Heart left ventricle (tissue), 16 donors: ENCODE measurements at regions not wholly inside any gene's neighbourhood (a gene's known extent, or its start where the extent isn't known, plus 50 kb on each side); places are given as distances from the start of the nearest gene placed in this dataset.
A peak's percentile ranks its signal among the peaks of the same experiment; 100 is the strongest.

Experiments
- ATAC-seq, 4 donors: fragments of 200-7000 bp; cut with Tn5 transposase; one replicate each; pipeline ENCODE4 v1.9.1; 2020 to 2022; ENCODE audit warnings: moderate library complexity in 4 of 4, mild to moderate bottlenecking in 3 of 4, moderate number of reproducible peaks in 1 of 4
- DNase-seq, 5 donors: peaks; one replicate each; pipeline ENCODE4 v3.0.0-alpha.2; 2020
- H3K27ac ChIP-seq, 12 donors: fragments of 200-600 bp; sonication (generic) in 4 of 12; one replicate each; pipeline versions ENCODE4 v1.5.0 to v1.8.0; 2016 to 2022; ENCODE audit warnings: mild to moderate bottlenecking in 2 of 12
- H3K27me3 ChIP-seq, 9 donors: fragments of 200-600 bp; sonication (generic) in 2 of 9; one replicate each; pipeline versions ENCODE4 v1.5.1 to v1.8.0; 2016 to 2022; ENCODE audit warnings: mild to moderate bottlenecking in 3 of 9
- H3K36me3 ChIP-seq, 9 donors: fragments of 200-600 bp; sonication (generic) in 2 of 9; one replicate each; pipeline versions ENCODE4 v1.5.0 to v1.8.0; 2018 to 2022; ENCODE audit warnings: mild to moderate bottlenecking in 2 of 9
- H3K4me1 ChIP-seq, 12 donors: fragments of 200-600 bp; sonication (generic) in 4 of 12; one replicate each; pipeline versions ENCODE4 v1.5.0 to v1.8.0; 2016 to 2022; ENCODE audit warnings: mild to moderate bottlenecking in 3 of 12
- H3K4me3 ChIP-seq, 12 donors: fragments of 200-600 bp; sonication (generic) in 4 of 12; one replicate each; pipeline versions ENCODE4 v1.5.0 to v1.8.0; 2017 to 2022; ENCODE audit warnings: mild to moderate bottlenecking in 9 of 12, moderate library complexity in 4 of 12
- H3K9me3 ChIP-seq, 12 donors: fragments of 200-600 bp; sonication (generic) in 4 of 12; one replicate each; pipeline versions ENCODE4 v1.5.0 to v1.8.0; 2016 to 2022; ENCODE audit warnings: mild to moderate bottlenecking in 1 of 12
- POLR2A ChIP-seq, 2 donors: fragments of 450-650 bp; IDR thresholded peaks; one replicate each; pipeline ENCODE4 v1.6.1; 2017; ENCODE audit warnings: antibody characterized with exemption in 2 of 2, mild to moderate bottlenecking in 2 of 2, moderate library complexity in 2 of 2
- WGBS, 4 donors: extraction: QIAGEN DNeasy Blood & Tissue Kit in 2 of 4; methylation state at CpG; one replicate each; pipeline versions ENCODE4 v1.1.5 to v1.1.7; 2013 to 2018; 5-methylcytosine and 5-hydroxymethylcytosine counted together
- intact Hi-C, 10 donors: fragments of 100-400 bp; cut with DNase I; formaldehyde crosslinking; loops; one replicate each; pipeline versions ENCODE4 v1.11.1 to v1.14.2; 2022
- TF ChIP-seq, protein P1 (sequence below), 12 donors: fragments of 200-600 bp; sonication (generic) in 4 of 12; IDR thresholded peaks; one replicate each; pipeline versions ENCODE4 v1.5.0 to v1.8.0; 2018 to 2022; ENCODE audit warnings: antibody characterized with exemption in 12 of 12, mild to moderate bottlenecking in 5 of 12
- donor health status: ischemic (EF 13 %, LVEDD 7.1; RV severe dilation, severe dysfunction).
- donor health status: healthy with polysubstance abuse.
- donor health status: DM: no; HTN: yes; CAD: no.
- donor health status: DM: no; HTN: no; CAD: no.
- donor health status: ischemic (EF 25% LVEDD 6.9; RV normal size, moderate dysfunction).
- donor health status: ischemic (EF 25% LVEDD 5.7; RV mildly dilated, moderate dysfunction).
- donor health status: healthy.
- donor health status: DM: yes; HTN: yes; CAD: no.
- donor health status: ischemic (EF 35%, LVEDD 5.7; RV mildly dilated, moderate dysfunction).
- donor health status: nonischemic (EF 11% LVEDD 7.7; RV severe dilation, severe dysfunction).
- donor health status: DM: yes; HTN: yes; CAD: no.
- donor health status: PGD.
- donor health status: ischemic (EF 29% LVEDD 5.4; RV normal size, mild dysfunction).
- donor health status: nonischemic (EF 23%, LVEDD 6.1; RV moderate dilation, normal function).

GRCh38 chr6:56718236-56718635, 75.5 kb upstream of the DST start:
- H3K36me3 ChIP-seq: no peaks in the 10 kb centered on the region
- H3K27ac ChIP-seq: no peak overlapping the region
- TF ChIP-seq POLR2A (IDR thresholded peaks at IDR 0.05): no peak
- TF ChIP-seq, protein P1, sequence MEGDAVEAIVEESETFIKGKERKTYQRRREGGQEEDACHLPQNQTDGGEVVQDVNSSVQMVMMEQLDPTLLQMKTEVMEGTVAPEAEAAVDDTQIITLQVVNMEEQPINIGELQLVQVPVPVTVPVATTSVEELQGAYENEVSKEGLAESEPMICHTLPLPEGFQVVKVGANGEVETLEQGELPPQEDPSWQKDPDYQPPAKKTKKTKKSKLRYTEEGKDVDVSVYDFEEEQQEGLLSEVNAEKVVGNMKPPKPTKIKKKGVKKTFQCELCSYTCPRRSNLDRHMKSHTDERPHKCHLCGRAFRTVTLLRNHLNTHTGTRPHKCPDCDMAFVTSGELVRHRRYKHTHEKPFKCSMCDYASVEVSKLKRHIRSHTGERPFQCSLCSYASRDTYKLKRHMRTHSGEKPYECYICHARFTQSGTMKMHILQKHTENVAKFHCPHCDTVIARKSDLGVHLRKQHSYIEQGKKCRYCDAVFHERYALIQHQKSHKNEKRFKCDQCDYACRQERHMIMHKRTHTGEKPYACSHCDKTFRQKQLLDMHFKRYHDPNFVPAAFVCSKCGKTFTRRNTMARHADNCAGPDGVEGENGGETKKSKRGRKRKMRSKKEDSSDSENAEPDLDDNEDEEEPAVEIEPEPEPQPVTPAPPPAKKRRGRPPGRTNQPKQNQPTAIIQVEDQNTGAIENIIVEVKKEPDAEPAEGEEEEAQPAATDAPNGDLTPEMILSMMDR (IDR thresholded peaks at IDR 0.05): no peak
- H3K4me3 ChIP-seq: no peak overlapping the region
- H3K27me3 ChIP-seq: no peaks in the 10 kb centered on the region
- DNase-seq: no peak
- no peaks in the 10 kb centered on the region for H3K9me3 ChIP-seq
- intact Hi-C loops: no loop called here
- ATAC-seq: no peak
- peaks cover 0 to 50% (median 32%) of the 10 kb centered on the region in 12 donors for H3K4me1 ChIP-seq

GRCh38 chr6:56716229-56716628, 73.5 kb upstream of the DST start:
- H3K9me3 ChIP-seq: no peaks in the 10 kb centered on the region
- ATAC-seq (no peak), DNase-seq (no peak)
- peak overlapping the region in 7 of 12 donors; percentile 31 to 66 (median 56) for H3K27ac ChIP-seq
- intact Hi-C loops: no loop called here
- no peak for TF ChIP-seq POLR2A (IDR thresholded peaks at IDR 0.05)
- TF ChIP-seq, protein P1 (IDR thresholded peaks at IDR 0.05): no peak
- no peak overlapping the region for H3K4me3 ChIP-seq
- H3K4me1 ChIP-seq: peaks cover 0 to 53% (median 35%) of the 10 kb centered on the region in 12 donors
- WGBS, 4 donors: 85 to 88% (median 87%) methylated on average over 3 of the region's 3 CpGs
- H3K36me3 ChIP-seq: no peaks in the 10 kb centered on the region
- no peaks in the 10 kb centered on the region for H3K27me3 ChIP-seq

DNA sequence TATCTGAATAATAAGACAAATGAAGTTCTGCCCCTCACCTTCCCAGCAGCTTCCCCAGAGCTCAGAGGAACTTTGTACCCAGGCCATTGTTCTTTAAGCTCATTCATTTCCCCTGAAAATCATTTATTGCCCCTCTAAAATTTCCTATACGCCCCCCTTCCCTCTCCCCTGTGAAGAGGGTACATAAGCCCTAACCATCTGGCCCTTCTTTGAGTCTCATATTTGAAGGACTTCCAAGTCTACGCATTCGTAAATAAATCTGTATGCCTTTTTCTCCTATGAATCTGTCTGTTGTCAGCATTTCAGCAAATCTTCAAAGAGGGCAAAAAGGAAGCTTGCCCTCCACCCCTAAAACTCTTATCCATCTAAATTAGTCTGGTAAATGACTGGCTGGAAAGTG, 73.1 kb upstream of the DST start:
- TF ChIP-seq, protein P1 (IDR thresholded peaks at IDR 0.05): no peak
- TF ChIP-seq POLR2A (IDR thresholded peaks at IDR 0.05): no peak
- intact Hi-C loops: loop anchor here in 1 of 10 donors (2.0 kb wide), 1 partner anchor 35 kb away; no protein-coding TSS in a partner anchor
- no peaks in the 10 kb centered on the region for H3K27me3 ChIP-seq
- ATAC-seq (no peak), DNase-seq (no peak)
- no peaks in the 10 kb centered on the region for H3K9me3 ChIP-seq
- 71 to 84% (median 80%) methylated on average over 3 of the region's 3 CpGs for WGBS, 4 donors
- H3K36me3 ChIP-seq: no peaks in the 10 kb centered on the region
- H3K27ac ChIP-seq: peak overlapping the region in 10 of 12 donors; percentile 8 to 66 (median 52)
- no peak overlapping the region for H3K4me3 ChIP-seq
- peaks cover 0 to 51% (median 35%) of the 10 kb centered on the region in 12 donors for H3K4me1 ChIP-seq

DNA sequence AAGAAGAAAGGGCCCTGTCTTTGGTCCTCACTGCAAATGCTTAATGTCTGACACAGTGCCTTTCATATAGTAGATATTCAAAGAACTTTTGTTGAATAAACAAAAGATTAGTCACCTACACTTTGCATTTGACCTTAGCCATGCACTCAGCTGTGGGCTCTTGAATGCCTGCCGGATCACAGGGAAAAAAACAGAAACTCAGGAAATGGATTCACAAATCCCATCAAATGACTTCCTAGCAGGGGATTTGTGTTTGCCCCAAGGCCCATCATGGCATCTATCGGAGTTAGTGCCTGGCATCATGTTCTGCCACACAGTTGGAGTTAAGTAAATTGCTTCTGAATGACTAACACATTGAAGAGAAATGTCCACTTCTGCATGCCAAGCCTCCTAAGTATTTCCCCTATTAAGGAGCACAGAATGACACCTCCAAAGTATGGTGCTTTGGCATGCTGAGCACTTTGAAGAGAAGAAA, 72.3 kb upstream of the DST start:
- no peaks in the 10 kb centered on the region for H3K36me3 ChIP-seq
- H3K4me3 ChIP-seq: no peak overlapping the region
- no peaks in the 10 kb centered on the region for H3K27me3 ChIP-seq
- whole genome bisulfite sequencing, 4 donors: 23 to 29% (median 26%) methylated on average over 2 of the region's 2 CpGs
- intact Hi-C loops: loop anchor here in 5 of 10 donors (2.0 to 5.0 kb wide), 3 partner anchors 36 to 127 kb away; no protein-coding TSS in a partner anchor
- peak overlapping the region in 11 of 12 donors; percentile 8 to 66 (median 56) for H3K27ac ChIP-seq
- no peak for TF ChIP-seq POLR2A (IDR thresholded peaks at IDR 0.05)
- TF ChIP-seq, protein P1 (IDR thresholded peaks at IDR 0.05): no peak
- ATAC-seq: peak in 3 of 4 donors; percentile 15 to 47 (median 25)
- no peaks in the 10 kb centered on the region for H3K9me3 ChIP-seq
- H3K4me1 ChIP-seq: peaks cover 0 to 50% (median 35%) of the 10 kb centered on the region in 12 donors
- DNase-seq: no peak
